ENCODE measurements at regions not wholly inside any gene's neighbourhood (a gene's known extent, or its start where the extent isn't known, plus 50 kb on each side); places are given as distances from the start of the nearest gene placed in this dataset.

DNA sequence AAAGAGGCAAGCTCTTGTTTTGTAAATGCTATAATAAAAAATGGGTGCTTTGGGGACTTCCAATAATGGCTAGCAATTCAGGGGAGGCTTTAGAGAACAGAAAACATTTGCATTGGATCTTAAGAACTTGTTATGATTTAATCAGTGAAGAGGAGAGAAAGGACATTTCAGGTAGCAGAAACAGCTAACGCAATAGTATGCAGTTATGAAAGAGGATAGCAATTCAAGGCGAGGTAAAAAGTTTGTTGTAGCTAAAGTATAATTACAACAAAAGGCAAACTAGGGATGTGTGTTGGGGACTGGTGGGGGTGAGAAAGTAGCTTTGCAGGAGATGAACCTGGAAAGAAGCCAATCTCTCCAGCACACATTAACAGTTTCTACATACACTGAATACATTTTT is 558.7 kb upstream of the SEMA6D start:
- Histone ChIP-seq H3K79me2 (ENCODE audit: insufficient read depth, low read length) (no peaks in the 10 kb centered on the region), H3K27ac (ENCODE audit: extremely low read length, insufficient read depth, low read length) (no peak overlapping the region), H2AFZ (ENCODE audit: low read length) (no peak overlapping the region), H4K20me1 (ENCODE audit: insufficient read depth, low read length) (no peaks in the 10 kb centered on the region), H3K4me3 (replicated peaks in 1 of 3; ENCODE audit: insufficient read depth in 1 of 3, low read depth in 2 of 3, low read length in 3 of 3) (no peak overlapping the region), H3K4me2 (ENCODE audit: low read depth, low read length) (no peak overlapping the region), H3K9ac (ENCODE audit: insufficient read depth, low read depth, low read length) (no peak overlapping the region), H3K27me3 (ENCODE audit: control insufficient read depth in 1 of 2, insufficient read depth in 2 of 2, low read length in 2 of 2) (no peaks in the 10 kb centered on the region), H3K4me1 (ENCODE audit: insufficient read depth, low read length) (no peaks in the 10 kb centered on the region), H3K9me3 (ENCODE audit: low read length) (peaks cover 87% of the 10 kb centered on the region), H3K36me3 (replicated peaks in 1 of 2; ENCODE audit: control insufficient read depth in 1 of 2, insufficient read depth in 2 of 2, low read length in 2 of 2) (no peaks in the 10 kb centered on the region)
- CTCF ChIA-PET (ENCODE audit: low intra/inter-chr PET ratio, low total read pairs) = no interaction called here
- 9% methylated on average over 2 of the region's 2 CpGs for WGBS (ENCODE audit: low lambda C conversion rate)
- POLR2A ChIA-PET = no interaction called here
- in situ Hi-C loops (cut with HindIII; ENCODE audit: extremely low pct_ligation_motif_present, low pct_unique_long_range_greater_than_20kb) (no loop called here), intact Hi-C loops (cut with micrococcal nuclease; ENCODE audit: unreplicated experiment) (no loop called here)
- BruUV-seq (replicated peaks) = no TSS peak
- TF ChIP-seq ETV6 (CRISPR knock-in tag; conservative IDR thresholded peaks at IDR 0.05) (no peak), ZNF501 (CRISPR knock-in tag; IDR thresholded peaks at IDR 0.05) (no peak), AHR (CRISPR knock-in tag; IDR thresholded peaks at IDR 0.05) (no peak), ZBTB42 (CRISPR knock-in tag; IDR thresholded peaks at IDR 0.05) (no peak), BHLHE40 (IDR thresholded peaks at IDR 0.05; ENCODE audit: low read length) (no peak), SMYD3 (CRISPR knock-in tag; IDR thresholded peaks at IDR 0.05) (no peak), PAF1 (CRISPR knock-in tag; IDR thresholded peaks at IDR 0.05) (no peak), YY1 (IDR thresholded peaks at IDR 0.05; ENCODE audit: insufficient read depth, insufficient replicate concordance, low read depth, low read length) (no peak), STAT5B (CRISPR knock-in tag; IDR thresholded peaks at IDR 0.05) (no peak)
- TF ChIP-seq, protein P1, sequence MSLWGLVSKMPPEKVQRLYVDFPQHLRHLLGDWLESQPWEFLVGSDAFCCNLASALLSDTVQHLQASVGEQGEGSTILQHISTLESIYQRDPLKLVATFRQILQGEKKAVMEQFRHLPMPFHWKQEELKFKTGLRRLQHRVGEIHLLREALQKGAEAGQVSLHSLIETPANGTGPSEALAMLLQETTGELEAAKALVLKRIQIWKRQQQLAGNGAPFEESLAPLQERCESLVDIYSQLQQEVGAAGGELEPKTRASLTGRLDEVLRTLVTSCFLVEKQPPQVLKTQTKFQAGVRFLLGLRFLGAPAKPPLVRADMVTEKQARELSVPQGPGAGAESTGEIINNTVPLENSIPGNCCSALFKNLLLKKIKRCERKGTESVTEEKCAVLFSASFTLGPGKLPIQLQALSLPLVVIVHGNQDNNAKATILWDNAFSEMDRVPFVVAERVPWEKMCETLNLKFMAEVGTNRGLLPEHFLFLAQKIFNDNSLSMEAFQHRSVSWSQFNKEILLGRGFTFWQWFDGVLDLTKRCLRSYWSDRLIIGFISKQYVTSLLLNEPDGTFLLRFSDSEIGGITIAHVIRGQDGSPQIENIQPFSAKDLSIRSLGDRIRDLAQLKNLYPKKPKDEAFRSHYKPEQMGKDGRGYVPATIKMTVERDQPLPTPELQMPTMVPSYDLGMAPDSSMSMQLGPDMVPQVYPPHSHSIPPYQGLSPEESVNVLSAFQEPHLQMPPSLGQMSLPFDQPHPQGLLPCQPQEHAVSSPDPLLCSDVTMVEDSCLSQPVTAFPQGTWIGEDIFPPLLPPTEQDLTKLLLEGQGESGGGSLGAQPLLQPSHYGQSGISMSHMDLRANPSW (CRISPR knock-in tag; IDR thresholded peaks at IDR 0.05; ENCODE audit: borderline replicate concordance) = no peak
- TF ChIP-seq, protein P2, sequence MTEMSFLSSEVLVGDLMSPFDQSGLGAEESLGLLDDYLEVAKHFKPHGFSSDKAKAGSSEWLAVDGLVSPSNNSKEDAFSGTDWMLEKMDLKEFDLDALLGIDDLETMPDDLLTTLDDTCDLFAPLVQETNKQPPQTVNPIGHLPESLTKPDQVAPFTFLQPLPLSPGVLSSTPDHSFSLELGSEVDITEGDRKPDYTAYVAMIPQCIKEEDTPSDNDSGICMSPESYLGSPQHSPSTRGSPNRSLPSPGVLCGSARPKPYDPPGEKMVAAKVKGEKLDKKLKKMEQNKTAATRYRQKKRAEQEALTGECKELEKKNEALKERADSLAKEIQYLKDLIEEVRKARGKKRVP (CRISPR knock-in tag; IDR thresholded peaks at IDR 0.05) = no peak
- no peak for ATAC-seq
- FAIRE-seq = no peak
- no peak for DNase-seq (ENCODE audit: low spot score)
